Neural cell (in vitro differentiated cells): ENCODE measurements at regions not wholly inside any gene's neighbourhood (a gene's known extent, or its start where the extent isn't known, plus 50 kb on each side); places are given as distances from the start of the nearest gene placed in this dataset.

Source experiments
- H2AFZ ChIP-seq: fragments of 200-600, 300-800 bp; sonication (generic), shearing (Covaris generic); 2 replicates; pipeline ENCODE4 v1.6.0; 2014; ENCODE audit warnings: low read depth, mild to moderate bottlenecking, antibody characterized with exemption, low read length, moderate library complexity
- H3F3A ChIP-seq: fragments of 200-600 bp; shearing (Covaris generic); 2 replicates; pipeline ENCODE4 v1.6.1; 2016; ENCODE audit warnings: mild to moderate bottlenecking, moderate library complexity, mixed read lengths, antibody characterized with exemption, low read length; ENCODE audit not compliant: insufficient read depth, poor library complexity, severe bottlenecking
- H3K27ac ChIP-seq: fragments of 200-600, 300-800 bp; sonication (generic), shearing (Covaris generic); 2 replicates; pipeline ENCODE4 v1.5.1; 2014; ENCODE audit warnings: mild to moderate bottlenecking, low read length, moderate library complexity
- H3K27me3 ChIP-seq: fragments of 300-800, 200-600 bp; sonication (generic), shearing (Covaris generic); 2 replicates; pipeline ENCODE4 v1.6.0; 2014; ENCODE audit warnings: mild to moderate bottlenecking, low read depth, low read length, moderate library complexity; ENCODE audit not compliant: insufficient read depth
- H3K36me3 ChIP-seq: fragments of 300-800, 200-600 bp; sonication (generic), shearing (Covaris generic); 2 replicates; pipeline ENCODE4 v1.5.1; 2014; ENCODE audit warnings: mild to moderate bottlenecking, antibody characterized with exemption, low read length, moderate library complexity; ENCODE audit not compliant: insufficient read depth
- H3K4me2 ChIP-seq: fragments of 300-800, 200-600 bp; sonication (generic), shearing (Covaris generic); 2 replicates; pipeline ENCODE4 v1.6.0; 2014; ENCODE audit warnings: mild to moderate bottlenecking, low read length
- H3K4me3 ChIP-seq: fragments of 300-800, 200-600 bp; sonication (generic), shearing (Covaris generic); 2 replicates; pipeline ENCODE4 v1.5.1; 2014; ENCODE audit warnings: mild to moderate bottlenecking, low read length, moderate library complexity
- H3K79me2 ChIP-seq: fragments of 200-600 bp; shearing (Covaris generic); replicated peaks from 2 replicates; pipeline ENCODE4 v1.6.0; 2014; ENCODE audit warnings: mild to moderate bottlenecking, low read length, moderate library complexity; ENCODE audit not compliant: insufficient read depth
- H3K9ac ChIP-seq: fragments of 300-800, 200-600 bp; sonication (generic), shearing (Covaris generic); 2 replicates; pipeline ENCODE4 v1.6.1; 2016; ENCODE audit warnings: mild to moderate bottlenecking, low read length, mixed read lengths
- H3K9me2 ChIP-seq: fragments of 200-600 bp; shearing (Covaris generic); 2 replicates; pipeline ENCODE4 v1.6.1; 2016; ENCODE audit warnings: mild to moderate bottlenecking, low read length, mixed read lengths; ENCODE audit not compliant: insufficient read depth
- H3K9me3 ChIP-seq: fragments of 200-600, 300-800 bp; sonication (generic), shearing (Covaris generic); 2 replicates; pipeline ENCODE4 v1.6.1; 2016; ENCODE audit warnings: mild to moderate bottlenecking, mixed run types, low read length, moderate library complexity, mixed read lengths
- H4K20me1 ChIP-seq: fragments of 200-600 bp; shearing (Covaris generic); 2 replicates; pipeline ENCODE4 v1.6.1; 2016; ENCODE audit warnings: mild to moderate bottlenecking, mixed run types; ENCODE audit not compliant: insufficient read depth
- CTCF ChIP-seq: fragments of 450-650 bp; IDR thresholded peaks from 2 replicates; pipeline ENCODE4 v1.5.1; 2014; ENCODE audit warnings: antibody characterized with exemption, mild to moderate bottlenecking, moderate library complexity; ENCODE audit not compliant: poor library complexity, severe bottlenecking
- EP300 ChIP-seq: fragments of 450-650 bp; conservative IDR thresholded peaks from 2 replicates; pipeline ENCODE4 v1.6.1; 2014; ENCODE audit warnings: antibody characterized with exemption, mild to moderate bottlenecking, moderate library complexity; ENCODE audit not compliant: poor library complexity, severe bottlenecking
- EZH2 ChIP-seq: fragments of 200-600, 300-800 bp; shearing (Covaris generic), sonication (generic); IDR thresholded peaks from 2 replicates; pipeline ENCODE4 v1.6.1; 2014; ENCODE audit warnings: antibody characterized with exemption, low read length, borderline replicate concordance, mild to moderate bottlenecking; ENCODE audit not compliant: insufficient read depth, poor library complexity, severe bottlenecking
- MXI1 ChIP-seq: fragments of 450-650 bp; conservative IDR thresholded peaks from 2 replicates; pipeline ENCODE4 v1.6.1; 2014; ENCODE audit warnings: antibody characterized with exemption, mild to moderate bottlenecking; ENCODE audit not compliant: poor library complexity, severe bottlenecking
- POLR2AphosphoS5 ChIP-seq: IDR thresholded peaks from 2 replicates; pipeline ENCODE4 v1.6.1; 2012
- RAD21 ChIP-seq: fragments of 450-650 bp; conservative IDR thresholded peaks from 2 replicates; pipeline ENCODE4 v1.6.1; 2014; ENCODE audit warnings: antibody characterized with exemption, mild to moderate bottlenecking, moderate library complexity
- REST ChIP-seq: IDR thresholded peaks from 2 replicates; pipeline ENCODE4 v1.6.1; 2012; ENCODE audit warnings: borderline replicate concordance
- SMC3 ChIP-seq: fragments of 450-650 bp; conservative IDR thresholded peaks from 2 replicates; pipeline ENCODE4 v1.6.1; 2014; ENCODE audit warnings: antibody characterized with exemption, mild to moderate bottlenecking, moderate library complexity; ENCODE audit not compliant: poor library complexity
- TAF1 ChIP-seq: IDR thresholded peaks from 2 replicates; pipeline ENCODE4 v1.6.1; 2012; ENCODE audit warnings: low read depth

- TF ChIP-seq CTCF, result no peak
Measured at GRCh38 chr3:18232317-18232716, 192.8 kb downstream of the SATB1 start (continued).

GRCh38 chr3:18228060-18228459 is 197.1 kb downstream of the SATB1 start:
- Histone ChIP-seq H2AFZ (no peak overlapping the region), H3K9ac (no peak overlapping the region), H4K20me1 (no peaks in the 10 kb centered on the region), H3K9me3 (no peaks in the 10 kb centered on the region), H3K4me2 (no peak overlapping the region), H3K36me3 (no peaks in the 10 kb centered on the region), H3K4me3 (no peak overlapping the region), H3K27me3 (peaks cover 2% of the 10 kb centered on the region), H3K27ac (no peak overlapping the region), H3K79me2 (no peaks in the 10 kb centered on the region), H3F3A (no peaks in the 10 kb centered on the region), H3K9me2 (no peaks in the 10 kb centered on the region)
- no peak for TF ChIP-seq MXI1
- no peak for TF ChIP-seq CTCF
- no peak for TF ChIP-seq EP300

GRCh38 chr3:18225709-18226108 is 199.4 kb downstream of the SATB1 start:
- Histone ChIP-seq H3K27ac (no peak overlapping the region), H3F3A (no peaks in the 10 kb centered on the region), H3K36me3 (no peaks in the 10 kb centered on the region), H3K9ac (no peak overlapping the region), H4K20me1 (no peaks in the 10 kb centered on the region), H3K9me3 (no peaks in the 10 kb centered on the region), H3K27me3 (no peaks in the 10 kb centered on the region), H3K4me3 (no peak overlapping the region), H2AFZ (no peak overlapping the region), H3K9me2 (no peaks in the 10 kb centered on the region), H3K79me2 (no peaks in the 10 kb centered on the region), H3K4me2 (no peak overlapping the region)
- TF ChIP-seq EP300 (no peak), TAF1 (no peak), EZH2 (no peak)

GRCh38 chr3:18224426-18224825 is 200.7 kb downstream of the SATB1 start:
- no peak overlapping the region for H2AFZ ChIP-seq
- H3K79me2 ChIP-seq, result no peaks in the 10 kb centered on the region
- no peak overlapping the region for H3K4me3 ChIP-seq
- H3K9ac ChIP-seq, result no peak overlapping the region
- H3K9me2 ChIP-seq, result no peaks in the 10 kb centered on the region
- no peaks in the 10 kb centered on the region for H3K36me3 ChIP-seq
- no peaks in the 10 kb centered on the region for H4K20me1 ChIP-seq
- no peaks in the 10 kb centered on the region for H3F3A ChIP-seq
- H3K27ac ChIP-seq, result no peak overlapping the region
- H3K4me2 ChIP-seq, result no peak overlapping the region
- no peaks in the 10 kb centered on the region for H3K9me3 ChIP-seq
- no peak for TF ChIP-seq SMC3
- TF ChIP-seq REST, result no peak
- TF ChIP-seq EZH2, result no peak
- no peak for TF ChIP-seq POLR2AphosphoS5
- TF ChIP-seq CTCF, result no peak
- no peak for TF ChIP-seq TAF1
- TF ChIP-seq RAD21, result no peak
- TF ChIP-seq EP300, result no peak
- no peaks in the 10 kb centered on the region for H3K27me3 ChIP-seq
